ENCODE measurements at regions not wholly inside any gene's neighbourhood (a gene's known extent, or its start where the extent isn't known, plus 50 kb on each side); places are given as distances from the start of the nearest gene placed in this dataset.
"Not testable (repeated sequence)": the region's sequence is repeated elsewhere in the genome, so short reads cannot be mapped to it uniquely, and the experiment has no call there.

DNA sequence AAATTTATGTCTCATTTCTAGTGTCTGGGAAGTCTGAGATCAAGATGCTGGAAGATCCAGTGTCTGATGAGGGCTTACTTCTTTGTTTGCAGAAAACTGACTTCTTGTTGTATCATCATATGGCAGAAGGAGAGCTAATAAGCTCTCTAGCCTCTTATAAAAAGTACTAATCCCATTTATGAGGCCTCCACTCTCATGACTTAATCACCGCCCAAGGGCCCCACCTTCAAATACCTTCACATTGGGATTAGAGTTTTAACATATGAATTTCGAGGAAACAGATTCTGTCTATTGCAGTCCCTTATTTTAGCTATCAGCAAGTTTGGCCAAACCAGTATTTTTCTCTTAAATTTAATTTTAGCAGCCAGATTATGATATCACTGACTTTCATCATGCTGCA is 150.2 kb upstream of the TMPRSS15 start:
- Histone ChIP-seq H3K4me3 (no peak overlapping the region), H3K36me3 (no peaks in the 10 kb centered on the region), H3K9me3 (no peaks in the 10 kb centered on the region), H3K27ac (no peak overlapping the region), H3K4me1 (no peaks in the 10 kb centered on the region), H3K27me3 (no peaks in the 10 kb centered on the region)
- intact Hi-C loops (cut with DNase I) = no loop called here
- TF ChIP-seq, protein P1, sequence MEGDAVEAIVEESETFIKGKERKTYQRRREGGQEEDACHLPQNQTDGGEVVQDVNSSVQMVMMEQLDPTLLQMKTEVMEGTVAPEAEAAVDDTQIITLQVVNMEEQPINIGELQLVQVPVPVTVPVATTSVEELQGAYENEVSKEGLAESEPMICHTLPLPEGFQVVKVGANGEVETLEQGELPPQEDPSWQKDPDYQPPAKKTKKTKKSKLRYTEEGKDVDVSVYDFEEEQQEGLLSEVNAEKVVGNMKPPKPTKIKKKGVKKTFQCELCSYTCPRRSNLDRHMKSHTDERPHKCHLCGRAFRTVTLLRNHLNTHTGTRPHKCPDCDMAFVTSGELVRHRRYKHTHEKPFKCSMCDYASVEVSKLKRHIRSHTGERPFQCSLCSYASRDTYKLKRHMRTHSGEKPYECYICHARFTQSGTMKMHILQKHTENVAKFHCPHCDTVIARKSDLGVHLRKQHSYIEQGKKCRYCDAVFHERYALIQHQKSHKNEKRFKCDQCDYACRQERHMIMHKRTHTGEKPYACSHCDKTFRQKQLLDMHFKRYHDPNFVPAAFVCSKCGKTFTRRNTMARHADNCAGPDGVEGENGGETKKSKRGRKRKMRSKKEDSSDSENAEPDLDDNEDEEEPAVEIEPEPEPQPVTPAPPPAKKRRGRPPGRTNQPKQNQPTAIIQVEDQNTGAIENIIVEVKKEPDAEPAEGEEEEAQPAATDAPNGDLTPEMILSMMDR (IDR thresholded peaks at IDR 0.05) = no peak
- no peak for DNase-seq (ENCODE audit: low spot score in 2 of 2)

DNA sequence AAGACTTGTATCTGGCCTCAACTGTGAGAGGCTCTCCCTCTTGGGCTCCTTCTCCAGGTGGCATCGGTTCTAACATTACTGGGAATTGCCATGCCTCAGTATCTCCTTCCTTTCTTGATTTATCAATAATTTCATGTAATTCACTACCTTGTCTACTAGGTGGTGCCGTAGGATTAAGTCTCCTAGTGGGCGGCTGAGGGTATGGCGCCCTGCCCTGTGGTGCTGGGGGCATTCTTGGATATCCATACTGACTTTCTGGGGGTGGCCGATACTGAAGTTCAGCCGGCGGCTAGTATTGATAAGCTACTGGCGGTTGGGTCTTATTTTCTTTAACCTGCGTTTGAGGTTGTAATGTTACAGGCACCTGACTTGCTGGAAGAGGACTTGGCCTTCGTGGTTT is 164.2 kb upstream of the TMPRSS15 start:
- H3K4me1 ChIP-seq; DNase-seq (ENCODE audit: low spot score in 2 of 2); intact Hi-C loops (cut with DNase I); H3K27me3 ChIP-seq; H3K4me3 ChIP-seq; H3K27ac ChIP-seq; H3K9me3 ChIP-seq; H3K36me3 ChIP-seq: not testable (repeated sequence)

- no peak overlapping the region for H3K4me3 ChIP-seq
- H3K9me3 ChIP-seq = no peaks in the 10 kb centered on the region
- TF ChIP-seq, protein P1 (IDR thresholded peaks at IDR 0.05) = no peak
- DNase-seq (ENCODE audit: low spot score in 2 of 2) = no peak
- H3K27ac ChIP-seq = no peak overlapping the region
- intact Hi-C loops (cut with DNase I) = no loop called here
- H3K4me1 ChIP-seq = no peaks in the 10 kb centered on the region
- H3K27me3 ChIP-seq = no peaks in the 10 kb centered on the region
- H3K36me3 ChIP-seq = no peaks in the 10 kb centered on the region
Observed at GRCh38 chr21:18588001-18588662, 184.5 kb upstream of the TMPRSS15 start.

- Histone ChIP-seq H3K4me1 (no peaks in the 10 kb centered on the region), H3K9me3 (no peaks in the 10 kb centered on the region), H3K4me3 (no peak overlapping the region), H3K27me3 (no peaks in the 10 kb centered on the region), H3K27ac (no peak overlapping the region), H3K36me3 (no peaks in the 10 kb centered on the region)
- intact Hi-C loops (cut with DNase I) = no loop called here
- DNase-seq (ENCODE audit: low spot score in 2 of 2) = no peak
- TF ChIP-seq, protein P1 (IDR thresholded peaks at IDR 0.05) = no peak
Observed at GRCh38 chr21:18601146-18601545, 197.6 kb upstream of the TMPRSS15 start.

DNA sequence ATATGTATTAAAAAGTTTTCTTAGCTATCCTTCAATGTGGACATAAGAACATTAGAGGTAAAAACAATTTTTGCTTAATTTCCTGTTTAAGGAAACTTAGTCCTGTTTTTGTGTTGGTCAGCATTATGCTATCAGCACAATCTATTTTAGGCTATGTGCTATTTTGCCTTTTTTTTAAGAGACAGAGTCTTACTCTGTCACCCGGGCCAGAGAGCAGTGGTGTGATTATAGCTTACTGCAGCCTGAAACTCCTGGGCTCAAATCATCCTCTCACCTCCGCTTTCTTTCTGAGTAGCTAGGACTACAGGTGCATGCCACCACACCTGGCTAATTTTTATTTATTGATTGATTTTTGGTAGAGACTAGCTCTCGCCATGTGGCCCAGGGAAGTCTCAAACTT is 199.1 kb upstream of the TMPRSS15 start:
- Histone ChIP-seq H3K36me3 (no peaks in the 10 kb centered on the region), H3K9me3 (no peaks in the 10 kb centered on the region), H3K4me1 (no peaks in the 10 kb centered on the region), H3K4me3 (no peak overlapping the region), H3K27me3 (no peaks in the 10 kb centered on the region), H3K27ac (no peak overlapping the region)
- TF ChIP-seq, protein P1 (IDR thresholded peaks at IDR 0.05) = no peak
- intact Hi-C loops (cut with DNase I) = no loop called here
- DNase-seq (ENCODE audit: low spot score in 2 of 2) = no peak

DNA sequence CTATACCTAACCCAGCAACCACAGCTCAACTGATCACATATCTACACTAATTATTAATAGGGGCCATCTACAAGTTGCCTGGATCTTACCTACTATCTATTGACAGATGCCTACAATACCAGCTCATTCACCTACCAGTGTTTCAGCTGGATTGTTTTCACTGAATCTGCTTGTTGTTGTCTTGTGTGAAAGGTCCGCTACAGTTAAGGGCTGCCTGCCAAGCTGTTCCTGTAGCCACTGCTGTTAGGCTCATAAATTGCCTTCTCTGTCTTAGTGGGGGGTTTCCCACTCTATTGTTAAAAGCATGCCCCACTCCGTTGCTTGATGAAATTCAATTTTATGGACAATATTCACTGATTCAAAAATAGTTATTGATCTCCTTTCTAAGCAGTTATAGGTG is 199.7 kb upstream of the TMPRSS15 start:
- TF ChIP-seq, protein P1 (IDR thresholded peaks at IDR 0.05) = no peak
- intact Hi-C loops (cut with DNase I) = no loop called here
- Histone ChIP-seq H3K9me3 (no peaks in the 10 kb centered on the region), H3K4me1 (no peaks in the 10 kb centered on the region), H3K27ac (no peak overlapping the region), H3K27me3 (no peaks in the 10 kb centered on the region), H3K4me3 (no peak overlapping the region), H3K36me3 (no peaks in the 10 kb centered on the region)
- no peak for DNase-seq (ENCODE audit: low spot score in 2 of 2)
